ENCODE measurements at regions not wholly inside any gene's neighbourhood (a gene's known extent, or its start where the extent isn't known, plus 50 kb on each side); places are given as distances from the start of the nearest gene placed in this dataset.

- TF ChIP-seq CHD4 (IDR thresholded peaks at IDR 0.05) (no peak), CTCF (IDR thresholded peaks at IDR 0.05 in 2 of 3, conservative IDR thresholded peaks at IDR 0.05 in 1 of 3; ENCODE audit: control insufficient read depth in 2 of 3, extremely low read depth in 1 of 3, insufficient read depth in 1 of 3, low read depth in 3 of 3, low read length in 3 of 3) (no peak), POLR2A (IDR thresholded peaks at IDR 0.05; ENCODE audit: low read depth, low read length) (no peak), JUND (IDR thresholded peaks at IDR 0.05; ENCODE audit: low read depth, low read length) (no peak), EED (IDR thresholded peaks at IDR 0.05; ENCODE audit: low read depth) (peak; percentile 84), ETV6 (conservative IDR thresholded peaks at IDR 0.05 in 1 of 2, IDR thresholded peaks at IDR 0.05 in 1 of 2; ENCODE audit: borderline replicate concordance in 1 of 2, low read depth in 1 of 2) (no peak), NRF1 (conservative IDR thresholded peaks at IDR 0.05; ENCODE audit: low read depth, low read length) (no peak), ZNF217 (IDR thresholded peaks at IDR 0.05) (no peak), SP1 (IDR thresholded peaks at IDR 0.05; ENCODE audit: low read depth, low read length) (no peak), CBX3 (IDR thresholded peaks at IDR 0.05; ENCODE audit: borderline replicate concordance, low read depth) (no peak)
- TF ChIP-seq, protein P1, sequence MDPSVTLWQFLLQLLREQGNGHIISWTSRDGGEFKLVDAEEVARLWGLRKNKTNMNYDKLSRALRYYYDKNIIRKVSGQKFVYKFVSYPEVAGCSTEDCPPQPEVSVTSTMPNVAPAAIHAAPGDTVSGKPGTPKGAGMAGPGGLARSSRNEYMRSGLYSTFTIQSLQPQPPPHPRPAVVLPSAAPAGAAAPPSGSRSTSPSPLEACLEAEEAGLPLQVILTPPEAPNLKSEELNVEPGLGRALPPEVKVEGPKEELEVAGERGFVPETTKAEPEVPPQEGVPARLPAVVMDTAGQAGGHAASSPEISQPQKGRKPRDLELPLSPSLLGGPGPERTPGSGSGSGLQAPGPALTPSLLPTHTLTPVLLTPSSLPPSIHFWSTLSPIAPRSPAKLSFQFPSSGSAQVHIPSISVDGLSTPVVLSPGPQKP (IDR thresholded peaks at IDR 0.05; ENCODE audit: low read depth, low read length): no peak
- TF ChIP-seq, protein P2, sequence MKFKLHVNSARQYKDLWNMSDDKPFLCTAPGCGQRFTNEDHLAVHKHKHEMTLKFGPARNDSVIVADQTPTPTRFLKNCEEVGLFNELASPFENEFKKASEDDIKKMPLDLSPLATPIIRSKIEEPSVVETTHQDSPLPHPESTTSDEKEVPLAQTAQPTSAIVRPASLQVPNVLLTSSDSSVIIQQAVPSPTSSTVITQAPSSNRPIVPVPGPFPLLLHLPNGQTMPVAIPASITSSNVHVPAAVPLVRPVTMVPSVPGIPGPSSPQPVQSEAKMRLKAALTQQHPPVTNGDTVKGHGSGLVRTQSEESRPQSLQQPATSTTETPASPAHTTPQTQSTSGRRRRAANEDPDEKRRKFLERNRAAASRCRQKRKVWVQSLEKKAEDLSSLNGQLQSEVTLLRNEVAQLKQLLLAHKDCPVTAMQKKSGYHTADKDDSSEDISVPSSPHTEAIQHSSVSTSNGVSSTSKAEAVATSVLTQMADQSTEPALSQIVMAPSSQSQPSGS (IDR thresholded peaks at IDR 0.05; ENCODE audit: low read length): peak; percentile 71
Measured at GRCh38 chr12:125434936-125435443, 369.8 kb downstream of the AACS start.
